ENCODE measurements at regions not wholly inside any gene's neighbourhood (a gene's known extent, or its start where the extent isn't known, plus 50 kb on each side); places are given as distances from the start of the nearest gene placed in this dataset.

DNA sequence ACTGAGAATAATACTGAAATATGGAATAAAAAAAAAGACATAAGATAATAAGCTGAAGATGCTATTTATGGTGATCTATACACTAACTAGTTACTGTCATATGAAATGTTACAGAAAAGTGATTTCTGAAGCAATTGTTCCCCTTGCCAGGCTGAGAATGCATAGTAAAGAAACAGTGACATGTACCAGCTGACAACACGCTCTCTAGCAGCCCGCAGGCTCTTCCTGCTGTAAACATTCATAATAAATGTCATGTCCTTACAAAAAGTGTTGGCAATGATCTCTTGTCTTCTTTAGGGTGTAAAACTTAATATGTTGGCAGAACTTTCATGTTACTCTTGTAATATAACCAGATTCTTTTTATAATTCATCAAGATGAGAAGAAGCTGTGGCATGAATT lies 1171.3 kb downstream of the DSC3 start:
- TF ChIP-seq, protein P1, sequence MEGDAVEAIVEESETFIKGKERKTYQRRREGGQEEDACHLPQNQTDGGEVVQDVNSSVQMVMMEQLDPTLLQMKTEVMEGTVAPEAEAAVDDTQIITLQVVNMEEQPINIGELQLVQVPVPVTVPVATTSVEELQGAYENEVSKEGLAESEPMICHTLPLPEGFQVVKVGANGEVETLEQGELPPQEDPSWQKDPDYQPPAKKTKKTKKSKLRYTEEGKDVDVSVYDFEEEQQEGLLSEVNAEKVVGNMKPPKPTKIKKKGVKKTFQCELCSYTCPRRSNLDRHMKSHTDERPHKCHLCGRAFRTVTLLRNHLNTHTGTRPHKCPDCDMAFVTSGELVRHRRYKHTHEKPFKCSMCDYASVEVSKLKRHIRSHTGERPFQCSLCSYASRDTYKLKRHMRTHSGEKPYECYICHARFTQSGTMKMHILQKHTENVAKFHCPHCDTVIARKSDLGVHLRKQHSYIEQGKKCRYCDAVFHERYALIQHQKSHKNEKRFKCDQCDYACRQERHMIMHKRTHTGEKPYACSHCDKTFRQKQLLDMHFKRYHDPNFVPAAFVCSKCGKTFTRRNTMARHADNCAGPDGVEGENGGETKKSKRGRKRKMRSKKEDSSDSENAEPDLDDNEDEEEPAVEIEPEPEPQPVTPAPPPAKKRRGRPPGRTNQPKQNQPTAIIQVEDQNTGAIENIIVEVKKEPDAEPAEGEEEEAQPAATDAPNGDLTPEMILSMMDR (IDR thresholded peaks at IDR 0.05) = no peak
- TF ChIP-seq POLR2A (IDR thresholded peaks at IDR 0.05) = no peak

All from lower leg skin (tissue), 3 donors.